GM18520 (cell line): ENCODE measurements at regions not wholly inside any gene's neighbourhood (a gene's known extent, or its start where the extent isn't known, plus 50 kb on each side); places are given as distances from the start of the nearest gene placed in this dataset.
A peak's percentile ranks its signal among the peaks of the same experiment; 100 is the strongest.
"Not testable (repeated sequence)": the region's sequence is repeated elsewhere in the genome, so short reads cannot be mapped to it uniquely, and the experiment has no call there.

Source experiments
- ATAC-seq: cut with Tn5 transposase; IDR thresholded peaks from one replicate; pipeline ENCODE4 v1.9.1; 2021; ENCODE audit not compliant: unreplicated experiment

- no peak for ATAC-seq
These were observed 90.5 kb upstream of the EGFL6 start for GRCh38 chrX:13478740-13479451.

DNA sequence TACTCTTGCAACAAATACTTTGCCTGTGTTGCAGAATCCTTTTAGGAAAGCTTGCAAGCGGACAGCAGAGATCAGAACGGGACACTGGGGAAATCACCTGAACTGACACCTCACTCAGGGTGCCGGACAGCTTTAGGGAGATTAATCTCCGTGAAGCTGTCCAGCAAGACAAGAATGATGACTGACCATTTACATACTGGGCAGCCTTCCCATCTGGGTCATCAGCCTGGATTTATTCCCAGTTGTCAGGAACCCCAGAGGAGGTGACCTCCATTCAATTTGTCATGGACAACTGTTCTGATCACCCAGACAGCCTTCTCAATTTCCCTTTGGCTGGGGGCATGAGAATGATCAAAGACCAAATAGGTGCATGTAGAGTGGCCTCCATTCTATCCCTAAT lies 93.0 kb upstream of the EGFL6 start:
- ATAC-seq, result no peak

- ATAC-seq, result peak; percentile 44
These were observed 95.3 kb upstream of the EGFL6 start for GRCh38 chrX:13474164-13474516.

GRCh38 chrX:13473442-13474163 lies 95.8 kb upstream of the EGFL6 start:
- ATAC-seq, result peak; percentile 28

DNA sequence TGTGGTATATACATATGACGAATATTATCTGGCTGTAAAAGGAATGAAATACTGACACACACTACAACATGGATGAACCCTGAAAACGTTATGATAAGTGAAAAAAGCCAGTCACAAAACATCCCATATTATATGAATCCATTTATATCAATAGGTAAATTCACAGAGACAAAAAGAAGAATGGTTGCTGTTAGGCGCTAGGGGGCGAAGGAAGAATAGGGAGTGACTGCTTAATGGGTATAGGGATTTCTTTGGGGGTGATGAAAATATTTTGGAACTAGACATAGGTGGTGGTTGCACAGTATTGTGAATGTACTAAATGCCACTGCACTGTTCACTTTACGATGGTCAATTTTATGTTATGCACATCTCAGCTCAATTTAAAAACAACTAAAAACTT lies 96.4 kb upstream of the EGFL6 start:
- ATAC-seq, result no peak

GRCh38 chrX:13471269-13471668 lies 98.1 kb upstream of the EGFL6 start:
- no peak for ATAC-seq

DNA sequence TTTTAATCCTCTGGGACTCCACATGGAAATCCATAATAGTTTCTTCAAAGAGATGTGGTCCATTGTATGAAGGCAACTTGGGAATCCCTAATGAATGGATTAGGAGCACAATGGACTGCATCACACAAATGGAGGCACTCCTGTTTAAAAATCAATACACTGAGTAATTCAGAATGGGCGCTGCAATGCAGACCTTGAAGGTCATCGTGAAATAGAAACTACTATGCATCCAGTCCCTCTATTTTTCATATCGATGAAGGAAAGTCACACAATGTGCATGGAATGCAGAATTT lies 98.8 kb upstream of the EGFL6 start:
- no peak for ATAC-seq

DNA sequence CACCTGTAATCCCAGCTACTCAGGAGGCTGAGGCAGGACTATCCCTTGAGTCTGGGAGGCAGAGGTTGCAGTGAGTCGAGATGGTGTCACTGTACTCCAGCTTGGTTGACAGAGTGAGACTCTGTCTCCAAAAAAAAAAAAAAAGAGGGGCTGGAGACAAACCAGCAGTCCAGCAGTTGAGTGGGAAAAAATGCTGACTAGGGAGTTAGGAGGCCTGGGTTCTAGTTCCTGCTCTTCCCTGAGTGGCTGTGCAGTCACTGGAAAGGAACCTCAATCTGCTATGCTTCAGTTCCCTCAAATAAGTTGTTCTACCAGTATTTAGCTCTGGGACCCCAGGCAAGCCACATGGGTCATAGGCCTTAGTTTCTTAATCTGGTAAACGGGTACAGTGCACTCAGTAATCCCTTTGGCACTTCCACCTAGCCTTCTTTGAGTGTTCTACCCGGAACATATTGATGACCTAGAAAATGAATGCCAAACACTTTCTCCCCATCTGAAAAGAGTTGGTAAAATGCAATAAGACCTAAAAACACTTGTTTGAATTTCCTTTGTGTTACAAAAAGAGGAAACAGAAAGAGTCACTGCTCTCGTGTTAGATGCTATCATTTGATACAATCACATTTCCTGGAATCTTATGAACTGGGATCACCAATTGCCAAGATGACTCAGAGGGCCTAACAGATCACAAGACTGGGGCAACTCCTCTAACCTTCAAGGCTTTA lies 99.3 kb upstream of the EGFL6 start:
- ATAC-seq, result no peak

DNA sequence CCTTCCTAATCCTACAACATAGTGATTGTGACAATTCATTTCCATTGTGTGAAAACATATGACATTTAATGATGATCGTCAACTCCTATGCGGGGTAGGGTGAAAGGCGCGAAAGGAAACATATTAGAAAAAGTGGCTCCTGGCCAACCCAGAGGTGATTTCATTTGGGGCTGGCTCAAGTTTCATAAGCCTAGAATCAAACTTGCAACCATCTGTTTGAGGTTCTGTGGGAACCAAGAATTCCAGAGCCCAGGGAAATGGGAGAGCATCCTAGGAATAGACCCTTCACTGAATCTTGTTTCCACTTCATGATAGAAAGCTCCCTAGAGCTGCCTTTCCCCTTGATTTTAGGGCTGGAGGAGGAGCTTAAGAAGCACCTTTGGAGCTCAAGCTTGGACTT lies 101.3 kb upstream of the EGFL6 start:
- ATAC-seq, result no peak

DNA sequence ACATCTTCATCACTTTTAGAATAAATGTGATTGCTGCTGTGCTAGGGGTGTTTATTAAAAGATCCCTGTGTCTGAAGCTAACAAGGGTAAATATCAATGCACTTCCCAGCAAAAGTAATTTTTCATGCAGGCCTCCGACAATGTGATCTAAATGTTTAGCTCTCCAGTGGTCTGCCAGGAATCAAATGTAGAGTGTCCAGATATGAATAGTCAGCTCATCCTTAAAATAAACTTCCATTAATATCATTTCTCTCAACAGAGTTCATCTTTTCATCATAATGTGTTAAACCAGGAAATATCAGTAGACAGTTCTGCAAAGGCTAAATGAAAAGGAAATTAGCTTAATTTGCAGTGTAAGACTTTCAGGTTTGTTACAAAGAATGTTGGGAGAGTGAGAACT lies 102.2 kb upstream of the EGFL6 start:
- ATAC-seq, result no peak

- no peak for ATAC-seq
These were observed 104.7 kb upstream of the EGFL6 start for GRCh38 chrX:13464599-13465275.

- no peak for ATAC-seq
These were observed 105.8 kb upstream of the EGFL6 start for GRCh38 chrX:13463608-13464007.

GRCh38 chrX:13452283-13452682 lies 117.1 kb upstream of the EGFL6 start:
- ATAC-seq, result no peak

DNA sequence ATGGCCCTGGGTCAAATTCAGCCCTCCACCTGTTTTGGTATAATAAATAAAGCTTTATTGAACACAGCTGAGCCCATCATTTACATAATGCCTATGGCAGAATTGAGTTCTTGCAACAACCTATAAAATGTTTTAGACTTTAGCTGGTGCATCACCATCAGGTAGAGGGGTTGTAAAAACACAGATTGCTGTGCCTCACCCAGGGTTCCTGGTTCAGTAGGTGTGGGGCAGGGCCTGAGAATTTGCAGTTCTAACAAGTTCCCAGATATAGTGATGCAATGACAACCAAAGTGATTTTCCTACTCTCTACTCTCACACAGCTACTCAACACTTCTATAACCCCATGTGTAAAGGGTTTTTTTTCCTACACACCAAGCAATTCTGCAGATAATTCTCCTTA lies 120.0 kb upstream of the EGFL6 start:
- no peak for ATAC-seq

GRCh38 chrX:13448941-13449340 lies 120.5 kb upstream of the EGFL6 start:
- no peak for ATAC-seq

DNA sequence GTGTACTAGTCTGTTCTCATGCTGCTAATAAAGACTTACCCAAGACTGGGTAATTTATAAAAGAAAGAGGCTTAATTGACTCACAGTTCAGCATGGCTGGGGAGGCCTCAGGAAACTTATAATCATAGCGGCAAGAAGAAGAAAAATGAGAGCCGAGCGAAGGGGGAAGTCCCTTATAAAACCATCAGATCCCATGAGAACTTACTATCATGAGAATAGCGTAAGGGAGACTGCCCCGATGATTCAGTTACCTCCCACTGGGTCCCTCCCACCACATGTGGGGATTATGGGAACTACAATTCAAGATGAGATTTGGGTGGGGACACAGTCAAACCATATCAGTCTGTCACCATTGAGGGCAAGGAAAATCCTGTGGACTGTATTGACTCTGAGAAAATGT lies 121.8 kb upstream of the ATXN3L start:
- not testable (repeated sequence) for ATAC-seq

DNA sequence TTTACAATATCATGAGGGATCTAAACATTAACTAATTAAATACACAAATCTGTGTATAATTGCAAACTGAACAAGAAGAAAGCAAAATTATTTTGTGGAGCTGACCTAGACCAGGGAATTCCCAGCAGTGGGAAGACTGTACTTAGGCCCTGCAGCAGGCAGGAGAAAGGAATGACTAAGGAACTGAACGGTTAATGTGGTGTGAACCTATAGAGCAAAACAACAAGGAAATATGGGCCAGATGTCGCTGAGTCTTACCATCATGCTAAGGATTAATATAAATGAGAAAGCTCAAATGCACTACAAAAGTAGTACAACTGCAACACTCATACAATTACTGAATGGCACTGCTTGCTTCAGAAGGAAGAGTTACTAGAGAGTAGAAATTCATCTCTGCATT lies 120.3 kb upstream of the ATXN3L start:
- ATAC-seq, result no peak

DNA sequence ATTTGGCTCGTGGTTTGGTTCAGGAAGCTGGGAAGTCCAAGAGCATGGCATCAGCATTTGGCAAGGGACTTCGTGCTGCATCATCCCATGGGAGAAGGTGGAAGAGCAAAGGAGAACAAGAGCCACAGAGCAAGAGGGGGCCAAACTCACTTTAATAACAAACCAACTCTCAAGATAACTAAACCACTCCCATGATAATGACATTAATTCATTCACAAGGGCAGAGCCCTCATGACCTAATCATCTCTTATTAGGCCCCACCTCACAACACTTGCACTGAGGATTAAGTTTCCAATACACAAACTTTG lies 113.4 kb upstream of the ATXN3L start:
- no peak for ATAC-seq

- no peak for ATAC-seq
These were observed 112.8 kb upstream of the ATXN3L start for GRCh38 chrX:13432414-13433297.

- ATAC-seq, result no peak
These were observed 110.4 kb upstream of the ATXN3L start for GRCh38 chrX:13430136-13430827.
